Gastrocnemius medialis (tissue), 4 donors: ENCODE measurements at regions not wholly inside any gene's neighbourhood (a gene's known extent, or its start where the extent isn't known, plus 50 kb on each side); places are given as distances from the start of the nearest gene placed in this dataset.

Experiments
- POLR2A ChIP-seq, 2 donors: fragments of 450-650 bp; IDR thresholded peaks; one replicate each; pipeline ENCODE4 v1.6.1; 2017; ENCODE audit warnings: antibody characterized with exemption in 2 of 2, mild to moderate bottlenecking in 2 of 2, moderate library complexity in 2 of 2
- TF ChIP-seq, protein P1 (sequence below), 5 experiments: fragments of 450-650 bp in 3 of 5; fragments of 200-600 bp in 2 of 5; sonication (generic) in 2 of 5; IDR thresholded peaks in 4 of 5; conservative IDR thresholded peaks in 1 of 5; 1 replicate in 4 of 5; 2 replicates in 1 of 5; pipeline ENCODE4 v1.5.1; 2016 to 2019; ENCODE audit warnings: antibody characterized with exemption in 5 of 5, mild to moderate bottlenecking in 3 of 5, moderate library complexity in 3 of 5

GRCh38 chr9:27800159-27800558 lies 226.9 kb upstream of the C9orf72 start:
- TF ChIP-seq, protein P1, sequence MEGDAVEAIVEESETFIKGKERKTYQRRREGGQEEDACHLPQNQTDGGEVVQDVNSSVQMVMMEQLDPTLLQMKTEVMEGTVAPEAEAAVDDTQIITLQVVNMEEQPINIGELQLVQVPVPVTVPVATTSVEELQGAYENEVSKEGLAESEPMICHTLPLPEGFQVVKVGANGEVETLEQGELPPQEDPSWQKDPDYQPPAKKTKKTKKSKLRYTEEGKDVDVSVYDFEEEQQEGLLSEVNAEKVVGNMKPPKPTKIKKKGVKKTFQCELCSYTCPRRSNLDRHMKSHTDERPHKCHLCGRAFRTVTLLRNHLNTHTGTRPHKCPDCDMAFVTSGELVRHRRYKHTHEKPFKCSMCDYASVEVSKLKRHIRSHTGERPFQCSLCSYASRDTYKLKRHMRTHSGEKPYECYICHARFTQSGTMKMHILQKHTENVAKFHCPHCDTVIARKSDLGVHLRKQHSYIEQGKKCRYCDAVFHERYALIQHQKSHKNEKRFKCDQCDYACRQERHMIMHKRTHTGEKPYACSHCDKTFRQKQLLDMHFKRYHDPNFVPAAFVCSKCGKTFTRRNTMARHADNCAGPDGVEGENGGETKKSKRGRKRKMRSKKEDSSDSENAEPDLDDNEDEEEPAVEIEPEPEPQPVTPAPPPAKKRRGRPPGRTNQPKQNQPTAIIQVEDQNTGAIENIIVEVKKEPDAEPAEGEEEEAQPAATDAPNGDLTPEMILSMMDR (IDR thresholded peaks at IDR 0.05 in 4 of 5, conservative IDR thresholded peaks at IDR 0.05 in 1 of 5) = no peak
- TF ChIP-seq POLR2A (IDR thresholded peaks at IDR 0.05) = no peak
